ENCODE measurements at regions not wholly inside any gene's neighbourhood (a gene's known extent, or its start where the extent isn't known, plus 50 kb on each side); places are given as distances from the start of the nearest gene placed in this dataset.

DNA sequence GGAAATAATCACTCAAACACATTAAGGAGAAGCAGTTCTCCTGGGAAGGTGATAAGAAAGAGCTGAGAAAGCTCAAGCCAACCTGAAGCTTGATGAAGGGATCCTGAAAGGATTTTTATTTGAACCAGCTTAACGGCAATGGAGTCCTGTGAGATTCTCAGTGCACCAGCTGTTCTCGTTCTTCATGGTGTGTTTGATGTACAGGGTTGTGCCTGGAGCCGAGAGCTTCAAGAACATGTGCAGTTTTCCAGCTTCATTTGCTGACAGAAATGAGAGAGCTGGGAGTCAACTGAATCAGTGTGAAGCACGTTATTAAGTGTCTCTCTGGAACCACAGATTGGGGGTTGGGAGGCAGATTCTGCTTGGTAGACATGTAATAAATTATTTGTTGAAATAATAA, 115.7 kb downstream of the ANKRD50 start:
- no peak for DNase-seq

DNA sequence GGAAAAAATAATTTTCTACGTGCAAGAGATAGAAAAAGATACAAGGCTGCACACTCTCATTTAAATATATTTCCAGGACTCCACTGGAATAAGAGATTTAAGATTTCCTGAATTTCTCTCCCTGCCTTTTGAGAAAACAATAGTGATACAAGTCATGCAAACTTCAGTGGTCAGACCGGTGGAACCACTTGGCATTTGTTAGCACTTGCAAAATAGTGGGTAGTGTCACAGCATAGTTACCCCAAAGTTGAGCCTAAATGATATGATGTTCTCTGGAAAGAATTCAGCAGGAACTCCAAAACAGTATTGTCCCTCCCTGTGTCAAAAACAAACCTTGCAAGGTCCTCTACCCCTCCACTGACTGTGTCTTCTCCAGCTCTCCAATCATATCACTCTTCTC, 102.3 kb downstream of the ANKRD50 start:
- DNase-seq, result no peak

Data from 8988T (cell line).